ES-I3 (cell line): ENCODE measurements at regions not wholly inside any gene's neighbourhood (a gene's known extent, or its start where the extent isn't known, plus 50 kb on each side); places are given as distances from the start of the nearest gene placed in this dataset.

Source experiments
- H3K36me3 ChIP-seq: 2 replicates; pipeline ENCODE4 v1.6.1; 2013; ENCODE audit warnings: mild to moderate bottlenecking, low read length, control low read depth, moderate library complexity; ENCODE audit not compliant: insufficient read depth
- H3K4me1 ChIP-seq: 2 replicates; pipeline ENCODE4 v1.6.1; 2013; ENCODE audit warnings: mild to moderate bottlenecking, control low read depth, low read length; ENCODE audit not compliant: insufficient read depth
- H3K9ac ChIP-seq: 2 replicates; pipeline ENCODE4 v1.6.1; 2013; ENCODE audit warnings: low read depth, mild to moderate bottlenecking, low read length, moderate library complexity
- H3K9me3 ChIP-seq: 2 replicates; pipeline ENCODE4 v1.6.1; 2013; ENCODE audit warnings: mild to moderate bottlenecking, low read length, moderate library complexity; ENCODE audit not compliant: control insufficient read depth, insufficient read depth

DNA sequence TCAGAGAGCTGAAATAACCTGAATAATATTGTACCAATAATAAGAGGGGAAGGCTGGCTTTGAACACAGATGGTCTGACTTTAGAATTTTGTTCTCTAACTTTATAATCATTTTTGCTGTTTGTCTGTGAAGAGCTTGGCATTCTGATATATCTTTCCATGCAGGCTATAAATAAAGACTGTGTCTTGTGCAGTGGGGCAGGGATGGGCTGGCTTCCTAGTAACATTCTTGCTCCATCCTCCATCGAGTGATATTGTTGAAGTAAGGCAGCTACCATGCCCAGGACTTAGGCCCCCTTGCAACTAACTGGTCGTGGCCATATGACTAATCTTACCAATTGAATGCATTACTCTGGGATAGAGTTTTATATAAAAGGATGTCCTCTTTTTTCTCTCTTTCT is 234.7 kb upstream of the IRX3 start:
- H3K4me1 ChIP-seq: no peaks in the 10 kb centered on the region; the same call in 1 of the 2 replicates
- H3K9me3 ChIP-seq: peaks cover 4% of the 10 kb centered on the region; the same call in 1 of the 2 replicates
- H3K36me3 ChIP-seq: no peaks in the 10 kb centered on the region
- H3K9ac ChIP-seq: no peak overlapping the region

GRCh38 chr16:54519161-54519695 is 232.6 kb upstream of the IRX3 start:
- no peaks in the 10 kb centered on the region for H3K36me3 ChIP-seq
- no peaks in the 10 kb centered on the region; the same call in 1 of the 2 replicates for H3K4me1 ChIP-seq
- no peak overlapping the region for H3K9ac ChIP-seq
- H3K9me3 ChIP-seq: no peaks in the 10 kb centered on the region; the same call in 1 of the 2 replicates

GRCh38 chr16:54517181-54517580 is 230.6 kb upstream of the IRX3 start:
- Histone ChIP-seq H3K9ac (no peak overlapping the region), H3K4me1 (no peaks in the 10 kb centered on the region; the same call in 1 of the 2 replicates), H3K9me3 (no peaks in the 10 kb centered on the region; the same call in 1 of the 2 replicates), H3K36me3 (no peaks in the 10 kb centered on the region)

- H3K4me1 ChIP-seq: peaks cover 4% of the 10 kb centered on the region; the same call in 1 of the 2 replicates
- no peaks in the 10 kb centered on the region for H3K9me3 ChIP-seq
- H3K9ac ChIP-seq: no peak overlapping the region
- H3K36me3 ChIP-seq: no peaks in the 10 kb centered on the region
These were observed 225.9 kb upstream of the IRX3 start for GRCh38 chr16:54512467-54512995.

DNA sequence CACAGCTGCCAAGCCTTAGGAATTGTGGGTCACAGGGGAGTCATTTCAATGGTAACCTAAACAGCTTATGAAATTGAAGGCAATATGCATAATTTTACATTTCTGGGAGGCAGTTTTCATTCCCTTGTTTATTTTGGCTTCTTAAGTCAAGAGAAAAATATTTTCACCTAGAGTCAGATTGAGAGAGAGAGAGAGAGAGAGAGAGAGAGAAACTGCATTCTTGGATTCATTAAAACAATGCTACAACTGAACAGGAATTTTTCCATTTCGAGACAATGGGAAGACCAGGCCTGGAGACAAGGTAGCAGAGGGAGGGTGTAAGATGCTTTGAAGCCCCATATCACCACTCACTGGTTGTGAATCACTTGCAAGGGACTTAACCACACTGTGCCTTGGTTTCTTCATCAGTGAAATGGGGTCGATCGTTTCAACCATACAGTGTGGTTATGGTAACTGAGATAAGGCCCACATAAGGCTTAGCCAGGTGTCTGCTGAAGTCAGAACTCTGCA is 224.7 kb upstream of the IRX3 start:
- no peaks in the 10 kb centered on the region for H3K36me3 ChIP-seq

DNA sequence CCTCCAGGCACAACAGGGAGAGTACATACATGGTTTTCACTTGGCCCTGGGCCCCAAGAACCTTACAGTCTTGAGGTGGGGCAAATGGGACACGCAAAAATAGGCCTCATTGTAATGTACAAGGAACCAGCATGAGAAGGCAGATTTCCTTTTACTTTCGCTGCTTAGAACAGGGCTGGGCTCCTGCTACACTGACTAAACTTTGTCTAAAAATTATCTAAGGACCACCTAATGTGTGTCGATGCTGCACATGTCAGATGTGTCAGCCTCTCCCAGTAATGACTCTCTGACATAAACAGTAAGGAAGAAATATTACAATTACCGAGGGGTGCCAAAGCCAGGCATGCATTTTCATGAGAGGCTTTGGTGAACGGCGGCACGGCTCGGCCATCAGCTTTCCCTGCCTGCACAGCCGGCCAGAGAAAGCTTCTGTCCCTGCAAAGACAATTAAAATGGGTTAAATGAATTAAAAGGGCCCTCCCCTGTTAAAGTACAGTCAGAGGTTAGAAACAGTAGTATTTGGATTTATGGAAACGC is 224.2 kb upstream of the IRX3 start:
- H3K4me1 ChIP-seq: peaks cover 12% of the 10 kb centered on the region; the same call in 1 of the 2 replicates
- no peaks in the 10 kb centered on the region for H3K9me3 ChIP-seq
- no peak overlapping the region for H3K9ac ChIP-seq
- H3K36me3 ChIP-seq: no peaks in the 10 kb centered on the region

More for the DNA sequence above, 224.7 kb upstream of the IRX3 start:
- H3K9me3 ChIP-seq: no peaks in the 10 kb centered on the region
- peaks cover 12% of the 10 kb centered on the region; the same call in 1 of the 2 replicates for H3K4me1 ChIP-seq
- H3K9ac ChIP-seq: no peak overlapping the region

DNA sequence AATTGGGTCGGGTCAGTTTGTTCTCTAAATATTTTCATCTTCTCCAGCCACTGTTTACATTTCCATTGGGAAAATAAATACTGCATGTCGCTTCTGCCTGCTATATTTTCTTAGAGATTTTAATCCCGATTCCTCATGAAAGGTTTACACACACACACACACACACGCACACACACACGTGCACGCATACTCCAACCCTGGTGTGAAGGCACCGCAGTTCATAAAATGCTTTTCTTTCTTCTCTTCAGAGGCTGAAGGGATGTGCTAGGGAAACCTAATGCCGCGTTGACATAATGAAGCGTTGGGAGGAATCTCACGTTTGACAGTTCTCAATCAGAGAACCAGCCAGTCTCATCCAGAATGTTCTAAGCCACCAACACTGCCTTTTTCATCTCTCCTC is 222.9 kb upstream of the IRX3 start:
- Histone ChIP-seq H3K9ac (no peak overlapping the region), H3K4me1 (peaks cover 12% of the 10 kb centered on the region; the same call in 1 of the 2 replicates), H3K36me3 (no peaks in the 10 kb centered on the region), H3K9me3 (no peaks in the 10 kb centered on the region)

DNA sequence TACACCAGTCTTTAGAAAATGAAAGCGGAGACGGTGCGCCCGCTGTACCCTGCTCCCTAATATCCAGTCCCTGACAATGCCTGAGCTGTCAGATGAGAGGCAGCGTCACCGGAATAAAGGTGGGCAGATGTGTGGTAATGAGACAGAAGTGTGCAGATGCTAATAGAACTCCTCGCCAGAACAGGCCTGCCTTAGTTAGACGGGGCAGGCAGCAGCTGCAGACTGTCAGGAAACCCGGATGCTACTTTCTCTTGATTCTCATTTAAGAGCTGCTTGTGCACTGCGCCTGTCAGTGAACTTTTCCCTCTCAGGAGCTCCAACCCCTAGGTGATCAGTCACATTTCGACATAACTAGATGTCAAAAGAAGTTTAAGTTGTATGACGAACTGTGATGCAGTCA is 221.8 kb upstream of the IRX3 start:
- peaks cover 20% of the 10 kb centered on the region for H3K4me1 ChIP-seq
- H3K36me3 ChIP-seq: no peaks in the 10 kb centered on the region
- H3K9me3 ChIP-seq: no peaks in the 10 kb centered on the region
- no peak overlapping the region for H3K9ac ChIP-seq

GRCh38 chr16:54506741-54507500 is 220.3 kb upstream of the IRX3 start:
- H3K9me3 ChIP-seq: no peaks in the 10 kb centered on the region
- H3K9ac ChIP-seq: no peak overlapping the region
- peaks cover 20% of the 10 kb centered on the region for H3K4me1 ChIP-seq
- H3K36me3 ChIP-seq: no peaks in the 10 kb centered on the region

- Histone ChIP-seq H3K9me3 (no peaks in the 10 kb centered on the region), H3K9ac (no peak overlapping the region), H3K36me3 (no peaks in the 10 kb centered on the region), H3K4me1 (peaks cover 20% of the 10 kb centered on the region)
These were observed 219.6 kb upstream of the IRX3 start for GRCh38 chr16:54506214-54506580.

DNA sequence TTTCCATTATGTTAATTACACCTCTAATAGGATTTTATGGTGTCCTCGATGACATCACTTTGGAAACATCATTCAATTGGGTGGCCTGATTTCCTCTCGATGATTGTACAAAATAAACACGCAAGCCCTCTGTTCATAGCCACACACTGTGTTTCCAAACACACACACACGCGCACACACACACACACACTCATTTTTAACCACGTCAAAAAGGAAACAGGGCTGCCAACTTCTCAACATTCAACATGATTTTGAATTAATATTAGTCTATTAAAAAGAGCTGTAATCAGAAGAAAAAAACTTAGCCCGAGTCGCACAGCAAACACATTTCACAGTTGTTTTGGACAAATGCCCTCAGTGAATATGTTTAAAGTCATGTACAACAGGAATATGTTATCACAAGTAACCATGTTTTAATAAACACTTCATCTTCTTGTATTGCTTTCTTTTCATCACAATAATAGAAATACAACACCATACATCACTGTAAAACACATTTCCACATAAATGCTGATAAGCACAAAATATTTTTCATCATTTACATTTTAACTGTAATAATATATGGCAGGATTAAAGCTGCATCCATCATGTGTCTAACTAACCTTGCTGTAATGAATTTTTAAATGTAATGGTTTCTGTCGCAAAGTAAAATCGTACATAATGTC is 219.1 kb upstream of the IRX3 start:
- Histone ChIP-seq H3K4me1 (peaks cover 20% of the 10 kb centered on the region), H3K9ac (no peak overlapping the region), H3K9me3 (no peaks in the 10 kb centered on the region)

GRCh38 chr16:54504372-54504771 is 217.8 kb upstream of the IRX3 start:
- no peak overlapping the region for H3K9ac ChIP-seq
- H3K4me1 ChIP-seq: peaks cover 20% of the 10 kb centered on the region
- H3K9me3 ChIP-seq: no peaks in the 10 kb centered on the region
- H3K36me3 ChIP-seq: no peaks in the 10 kb centered on the region

More for the DNA sequence above, 219.1 kb upstream of the IRX3 start:
- no peaks in the 10 kb centered on the region for H3K36me3 ChIP-seq

DNA sequence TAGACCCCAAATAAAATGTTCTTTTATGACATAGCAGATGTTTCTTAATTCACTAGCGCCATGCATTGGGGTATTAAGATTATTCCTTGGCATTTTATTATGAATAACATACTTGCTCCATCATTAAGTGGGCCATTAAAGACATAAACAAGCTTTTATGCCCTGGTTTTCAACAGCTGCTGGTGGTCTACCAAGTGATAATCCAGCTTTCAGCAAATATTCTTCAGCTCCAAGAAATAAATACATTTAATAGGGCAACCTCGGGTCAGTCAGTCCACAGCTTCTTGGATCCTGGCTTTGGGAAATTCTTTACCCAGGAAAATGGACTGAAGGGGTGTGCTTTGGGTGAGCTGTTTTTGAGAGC is 217.3 kb upstream of the IRX3 start:
- Histone ChIP-seq H3K36me3 (no peaks in the 10 kb centered on the region), H3K9me3 (no peaks in the 10 kb centered on the region), H3K9ac (no peak overlapping the region), H3K4me1 (peaks cover 20% of the 10 kb centered on the region)
